Fibroblast of lung (primary cell): ENCODE measurements at regions not wholly inside any gene's neighbourhood (a gene's known extent, or its start where the extent isn't known, plus 50 kb on each side); places are given as distances from the start of the nearest gene placed in this dataset.

ENCODE experiments used
- DNase-seq, 2 donors: peaks; one replicate each; pipeline versions ENCODE4 v3.0.0 to v3.0.0-alpha.2; 2010; ENCODE audit warnings: low read depth in 2 of 2
- H2AFZ ChIP-seq: 2 replicates; pipeline ENCODE4 v1.5.1; 2012; ENCODE audit warnings: low read length, control low read depth, inconsistent platforms
- H3K27ac ChIP-seq: 2 replicates; pipeline ENCODE4 v1.5.1; 2011; ENCODE audit warnings: low read length, control low read depth; ENCODE audit not compliant: insufficient read depth
- H3K27me3 ChIP-seq: 2 replicates; pipeline ENCODE4 v1.5.1; 2011; ENCODE audit warnings: mild to moderate bottlenecking, low read length; ENCODE audit not compliant: control insufficient read depth, insufficient read depth
- H3K36me3 ChIP-seq: 2 replicates; pipeline ENCODE4 v1.5.1; 2011; ENCODE audit warnings: low read length; ENCODE audit not compliant: control insufficient read depth, insufficient read depth
- H3K4me1 ChIP-seq: 2 replicates; pipeline ENCODE4 v1.5.1; 2011; ENCODE audit warnings: low read length; ENCODE audit not compliant: control insufficient read depth, insufficient read depth; ENCODE audit errors: extremely low read depth
- H3K4me2 ChIP-seq: 2 replicates; pipeline ENCODE4 v1.5.1; 2011; ENCODE audit warnings: low read length, control low read depth; ENCODE audit not compliant: insufficient read depth; ENCODE audit errors: extremely low read depth
- H3K4me3 ChIP-seq, 4 experiments: fragments of 200-600 bp in 1 of 4; sonication (generic) in 1 of 4; replicated peaks in 1 of 4; 2 replicates each; pipeline ENCODE4 v1.5.1; 2011 to 2016; ENCODE audit warnings: low read length in 4 of 4, low read depth in 3 of 4, mild to moderate bottlenecking in 3 of 4, control low read depth in 2 of 4, inconsistent platforms in 1 of 4, mixed read lengths in 1 of 4; ENCODE audit not compliant: insufficient read depth in 1 of 4; ENCODE audit errors: control extremely low read depth in 1 of 4
- H3K79me2 ChIP-seq: 2 replicates; pipeline ENCODE4 v1.5.1; 2012; ENCODE audit warnings: mild to moderate bottlenecking, low read length, inconsistent platforms; ENCODE audit not compliant: control insufficient read depth, insufficient read depth
- H3K9ac ChIP-seq: 2 replicates; pipeline ENCODE4 v1.5.1; 2011; ENCODE audit warnings: mild to moderate bottlenecking, low read length, control low read depth; ENCODE audit not compliant: insufficient read depth
- H3K9me3 ChIP-seq: 2 replicates; pipeline ENCODE4 v1.5.1; 2012; ENCODE audit warnings: low read depth, low read length; ENCODE audit not compliant: control insufficient read depth, insufficient read depth
- H4K20me1 ChIP-seq: 2 replicates; pipeline ENCODE4 v1.5.1; 2011; ENCODE audit warnings: low read length; ENCODE audit not compliant: control insufficient read depth, insufficient read depth; ENCODE audit errors: extremely low read depth
- CTCF ChIP-seq, 2 donors: IDR thresholded peaks in 1 of 2; conservative IDR thresholded peaks in 1 of 2; 1 replicate in 1 of 2; 2 replicates in 1 of 2; pipeline ENCODE4 v1.5.1; 2011 to 2012; ENCODE audit warnings: low read length in 2 of 2, control low read depth in 1 of 2, inconsistent platforms in 1 of 2, low read depth in 1 of 2, mild to moderate bottlenecking in 1 of 2
- EZH2 ChIP-seq: IDR thresholded peaks from 2 replicates; pipeline ENCODE4 v1.5.1; 2012; ENCODE audit warnings: low read length, control low read depth, mild to moderate bottlenecking; ENCODE audit errors: missing control alignments

- Histone ChIP-seq H3K4me1 (no peaks in the 10 kb centered on the region), H3K27ac (no peak overlapping the region), H3K9me3 (no peaks in the 10 kb centered on the region), H3K4me3 (no peak overlapping the region), H3K27me3 (no peaks in the 10 kb centered on the region), H3K36me3 (no peaks in the 10 kb centered on the region), H3K4me2 (no peak overlapping the region), H3K9ac (no peak overlapping the region), H2AFZ (no peak overlapping the region), H4K20me1 (no peaks in the 10 kb centered on the region), H3K79me2 (no peaks in the 10 kb centered on the region)
- no peak for DNase-seq
- TF ChIP-seq EZH2, result no peak
- no peak for TF ChIP-seq CTCF (conservative IDR thresholded peaks at IDR 0.05 in 1 of 2, IDR thresholded peaks at IDR 0.05 in 1 of 2; ENCODE audit: low read depth in 1 of 2, low read length in 2 of 2)
Measured at GRCh38 chr3:165522386-165522785, 314.8 kb downstream of the BCHE start.

DNA sequence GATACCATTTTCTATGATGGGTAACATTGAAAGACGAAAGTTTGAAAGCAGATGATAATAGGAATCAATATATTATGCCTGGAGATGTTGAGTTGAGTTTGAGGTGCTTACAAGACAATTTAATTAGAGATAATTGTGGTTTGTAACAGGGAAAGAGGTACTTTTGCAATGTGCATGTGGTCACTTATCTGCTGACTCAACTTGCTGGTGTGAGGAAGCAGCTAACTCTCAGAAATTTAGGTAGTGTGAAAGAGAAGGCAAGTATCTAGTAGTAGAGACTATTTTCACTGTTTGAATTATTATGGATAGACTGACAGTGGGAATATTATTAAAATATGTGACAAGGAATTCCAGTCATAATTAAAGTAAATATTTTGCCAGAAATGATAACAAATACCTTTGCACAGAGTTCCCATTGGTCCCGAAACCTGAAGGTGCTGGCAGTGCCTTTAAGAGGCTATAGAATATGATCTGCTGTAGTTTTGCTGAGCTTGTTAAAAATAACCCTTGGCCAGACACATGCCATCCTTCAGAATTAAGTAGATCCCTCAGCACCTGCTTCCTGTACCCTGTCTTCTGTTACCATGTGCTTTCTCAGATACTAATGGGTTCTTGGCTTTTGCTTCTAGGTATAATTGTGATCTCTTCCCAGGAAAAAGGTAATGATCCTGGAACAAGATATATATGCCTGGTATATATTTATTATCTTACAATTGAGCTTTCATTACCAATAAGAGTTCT is 315.9 kb downstream of the BCHE start:
- H3K4me3 ChIP-seq, result no peak overlapping the region
- H3K9ac ChIP-seq, result no peak overlapping the region
- no peak overlapping the region for H3K27ac ChIP-seq
- no peak overlapping the region for H3K4me2 ChIP-seq
- no peak for TF ChIP-seq EZH2
- no peaks in the 10 kb centered on the region for H3K9me3 ChIP-seq
- H3K27me3 ChIP-seq, result no peaks in the 10 kb centered on the region
- peak in 1 of 2 donors; percentile 6 for DNase-seq
- H3K36me3 ChIP-seq, result no peaks in the 10 kb centered on the region
- no peaks in the 10 kb centered on the region for H3K79me2 ChIP-seq
- H2AFZ ChIP-seq, result no peak overlapping the region
- no peaks in the 10 kb centered on the region for H3K4me1 ChIP-seq
- no peaks in the 10 kb centered on the region for H4K20me1 ChIP-seq

- H3K4me2 ChIP-seq, result no peak overlapping the region
- H3K79me2 ChIP-seq, result no peaks in the 10 kb centered on the region
- no peaks in the 10 kb centered on the region for H3K9me3 ChIP-seq
- H3K4me3 ChIP-seq, result no peak overlapping the region
- H3K27me3 ChIP-seq, result no peaks in the 10 kb centered on the region
- no peaks in the 10 kb centered on the region for H3K36me3 ChIP-seq
- H3K27ac ChIP-seq, result no peak overlapping the region
- no peaks in the 10 kb centered on the region for H4K20me1 ChIP-seq
- H3K9ac ChIP-seq, result no peak overlapping the region
- no peak overlapping the region for H2AFZ ChIP-seq
- no peak for DNase-seq
- no peaks in the 10 kb centered on the region for H3K4me1 ChIP-seq
- TF ChIP-seq EZH2, result no peak
- TF ChIP-seq CTCF (conservative IDR thresholded peaks at IDR 0.05 in 1 of 2, IDR thresholded peaks at IDR 0.05 in 1 of 2; ENCODE audit: low read depth in 1 of 2, low read length in 2 of 2), result no peak
Measured at GRCh38 chr3:165519687-165520086, 317.5 kb downstream of the BCHE start.
